ENCODE measurements at regions not wholly inside any gene's neighbourhood (a gene's known extent, or its start where the extent isn't known, plus 50 kb on each side); places are given as distances from the start of the nearest gene placed in this dataset.
"Not testable (repeated sequence)": the region's sequence is repeated elsewhere in the genome, so short reads cannot be mapped to it uniquely, and the experiment has no call there.

GRCh38 chr6:91241946-91242613, 655.2 kb upstream of the MAP3K7 start:
- no peak for DNase-seq

- no peak for DNase-seq
Observed at GRCh38 chr6:91240878-91241603, 654.2 kb upstream of the MAP3K7 start.

GRCh38 chr6:91221072-91221720, 634.3 kb upstream of the MAP3K7 start:
- no peak for DNase-seq

- no peak for DNase-seq
Observed at GRCh38 chr6:91213229-91213901, 626.5 kb upstream of the MAP3K7 start.

GRCh38 chr6:91198588-91199255, 611.9 kb upstream of the MAP3K7 start:
- DNase-seq, result no peak

GRCh38 chr6:91196729-91197128, 609.9 kb upstream of the MAP3K7 start:
- DNase-seq, result no peak

GRCh38 chr6:91193446-91193845, 606.6 kb upstream of the MAP3K7 start:
- DNase-seq, result no peak

- not testable (repeated sequence) for DNase-seq
Observed at GRCh38 chr6:91190041-91190440, 603.2 kb upstream of the MAP3K7 start.

- no peak for DNase-seq
Observed at GRCh38 chr6:91185072-91185471, 598.2 kb upstream of the MAP3K7 start.

- DNase-seq, result no peak
Observed at GRCh38 chr6:91181416-91181815, 594.5 kb upstream of the MAP3K7 start.

GRCh38 chr6:91173651-91174050, 586.8 kb upstream of the MAP3K7 start:
- no peak for DNase-seq

- no peak for DNase-seq
Observed at GRCh38 chr6:91173186-91173585, 586.3 kb upstream of the MAP3K7 start.

- DNase-seq, result no peak
Observed at GRCh38 chr6:91171754-91172462, 585.0 kb upstream of the MAP3K7 start.

GRCh38 chr6:91167846-91168245, 581.0 kb upstream of the MAP3K7 start:
- no peak for DNase-seq

- no peak for DNase-seq
Observed at GRCh38 chr6:91166271-91167046, 579.6 kb upstream of the MAP3K7 start.

- no peak for DNase-seq
Observed at GRCh38 chr6:91164105-91164504, 577.2 kb upstream of the MAP3K7 start.

GRCh38 chr6:91161246-91161645, 574.4 kb upstream of the MAP3K7 start:
- DNase-seq, result no peak

GRCh38 chr6:91155129-91155785, 568.4 kb upstream of the MAP3K7 start:
- DNase-seq, result no peak

- no peak for DNase-seq
Observed at GRCh38 chr6:91152824-91153223, 566.0 kb upstream of the MAP3K7 start.

GRCh38 chr6:91149956-91150705, 563.3 kb upstream of the MAP3K7 start:
- no peak for DNase-seq

Data from NCI-H774 (cell line).